ENCODE measurements at regions not wholly inside any gene's neighbourhood (a gene's known extent, or its start where the extent isn't known, plus 50 kb on each side); places are given as distances from the start of the nearest gene placed in this dataset.
"Not testable (repeated sequence)": the region's sequence is repeated elsewhere in the genome, so short reads cannot be mapped to it uniquely, and the experiment has no call there.

DNA sequence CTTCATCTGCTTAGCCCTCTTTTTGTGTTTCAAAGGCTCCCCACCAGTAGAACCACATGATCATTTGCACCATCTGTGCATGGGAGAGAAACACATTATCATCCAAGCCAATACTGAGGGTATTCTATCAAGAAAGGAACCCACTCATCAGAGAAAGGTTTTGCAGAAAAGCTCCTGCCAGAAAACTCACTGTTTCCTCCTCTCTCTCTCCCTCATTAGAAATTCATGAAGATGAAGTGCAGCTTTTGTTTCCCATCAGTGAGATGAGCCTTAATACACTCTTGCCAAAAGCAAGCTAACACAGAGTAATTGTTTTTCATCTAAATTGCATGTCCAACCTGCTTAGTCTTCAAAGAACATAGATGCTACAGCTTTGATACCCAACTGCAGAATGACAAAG, 142.4 kb upstream of the GRAMD2B start:
- TF ChIP-seq, protein P1, sequence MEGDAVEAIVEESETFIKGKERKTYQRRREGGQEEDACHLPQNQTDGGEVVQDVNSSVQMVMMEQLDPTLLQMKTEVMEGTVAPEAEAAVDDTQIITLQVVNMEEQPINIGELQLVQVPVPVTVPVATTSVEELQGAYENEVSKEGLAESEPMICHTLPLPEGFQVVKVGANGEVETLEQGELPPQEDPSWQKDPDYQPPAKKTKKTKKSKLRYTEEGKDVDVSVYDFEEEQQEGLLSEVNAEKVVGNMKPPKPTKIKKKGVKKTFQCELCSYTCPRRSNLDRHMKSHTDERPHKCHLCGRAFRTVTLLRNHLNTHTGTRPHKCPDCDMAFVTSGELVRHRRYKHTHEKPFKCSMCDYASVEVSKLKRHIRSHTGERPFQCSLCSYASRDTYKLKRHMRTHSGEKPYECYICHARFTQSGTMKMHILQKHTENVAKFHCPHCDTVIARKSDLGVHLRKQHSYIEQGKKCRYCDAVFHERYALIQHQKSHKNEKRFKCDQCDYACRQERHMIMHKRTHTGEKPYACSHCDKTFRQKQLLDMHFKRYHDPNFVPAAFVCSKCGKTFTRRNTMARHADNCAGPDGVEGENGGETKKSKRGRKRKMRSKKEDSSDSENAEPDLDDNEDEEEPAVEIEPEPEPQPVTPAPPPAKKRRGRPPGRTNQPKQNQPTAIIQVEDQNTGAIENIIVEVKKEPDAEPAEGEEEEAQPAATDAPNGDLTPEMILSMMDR (IDR thresholded peaks at IDR 0.05; ENCODE audit: unreplicated experiment): no peak
- CTCF ChIA-PET: no interaction called here
- Mint-ChIP-seq H3K9me3 (ENCODE audit: low read depth, unreplicated experiment) (no peaks in the 10 kb centered on the region), H3K4me3 (ENCODE audit: low read depth, unreplicated experiment) (no peak overlapping the region), H3K27ac (ENCODE audit: unreplicated experiment) (no peak overlapping the region), H3K4me1 (ENCODE audit: low read depth, unreplicated experiment) (no peaks in the 10 kb centered on the region), H3K36me3 (ENCODE audit: insufficient read depth, unreplicated experiment) (no peaks in the 10 kb centered on the region), H3K27me3 (ENCODE audit: unreplicated experiment) (no peaks in the 10 kb centered on the region)
- BruUV-seq (replicated peaks): no TSS peak
- intact Hi-C loops (cut with micrococcal nuclease; ENCODE audit: unreplicated experiment): no loop called here
- no peak for DNase-seq

DNA sequence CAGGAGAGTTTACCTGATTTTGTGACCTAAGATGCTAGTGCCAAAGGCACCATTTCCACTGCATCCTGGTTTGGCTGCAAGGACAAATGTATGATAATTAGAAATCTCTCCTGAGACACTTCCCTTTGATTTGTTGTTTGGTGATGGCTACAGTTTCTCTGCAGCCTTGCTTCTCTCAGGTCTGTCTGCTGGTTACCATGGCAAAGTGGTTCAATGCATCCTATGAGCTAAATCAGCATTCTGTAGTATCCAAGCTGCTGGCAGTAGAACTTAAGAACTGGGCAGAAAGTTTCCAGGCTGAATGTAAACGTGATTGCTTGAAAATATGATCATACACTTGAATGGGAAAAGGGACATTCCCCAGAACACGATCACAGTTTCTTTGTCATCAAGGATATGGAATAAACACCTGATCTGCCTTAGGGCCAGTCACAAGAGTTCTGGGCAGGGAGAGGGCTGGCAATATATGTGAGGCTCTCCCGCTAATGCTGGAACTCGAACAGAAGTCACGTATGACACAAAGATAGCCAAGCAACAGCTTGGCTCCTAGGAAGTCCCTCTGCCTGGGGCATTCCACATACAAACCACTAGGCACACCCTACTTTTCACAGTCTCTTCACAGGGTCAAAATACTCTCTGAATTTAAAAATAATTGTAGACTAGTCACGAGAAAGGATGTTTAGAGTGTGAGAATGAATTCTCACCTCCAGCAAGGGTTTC, 138.1 kb upstream of the GRAMD2B start:
- H3K27me3 Mint-ChIP-seq (ENCODE audit: unreplicated experiment): no peaks in the 10 kb centered on the region
- H3K27ac Mint-ChIP-seq (ENCODE audit: unreplicated experiment): no peak overlapping the region

DNA sequence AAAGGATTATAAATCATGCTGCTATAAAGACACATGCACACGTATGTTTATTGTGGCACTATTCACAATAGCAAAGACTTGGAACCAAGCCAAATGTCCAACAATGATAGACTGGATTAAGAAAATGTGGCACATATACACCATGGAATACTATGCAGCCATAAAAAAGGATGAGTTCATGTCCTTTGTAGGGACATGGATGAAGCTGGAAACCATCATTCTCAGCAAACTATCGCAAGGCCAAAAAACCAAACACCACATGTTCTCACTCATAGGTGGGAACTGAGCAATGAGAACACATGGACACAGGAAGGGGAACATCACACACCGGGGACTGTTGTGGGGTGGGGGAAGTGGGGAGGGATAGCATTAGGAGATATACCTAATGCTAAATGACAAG, 127.1 kb upstream of the GRAMD2B start:
- DNase-seq; H3K9me3 Mint-ChIP-seq (ENCODE audit: low read depth, unreplicated experiment); intact Hi-C loops (cut with micrococcal nuclease; ENCODE audit: unreplicated experiment); CTCF ChIA-PET; H3K36me3 Mint-ChIP-seq (ENCODE audit: insufficient read depth, unreplicated experiment); H3K27ac Mint-ChIP-seq (ENCODE audit: unreplicated experiment); BruUV-seq (replicated peaks); H3K4me3 Mint-ChIP-seq (ENCODE audit: low read depth, unreplicated experiment); H3K4me1 Mint-ChIP-seq (ENCODE audit: low read depth, unreplicated experiment): not testable (repeated sequence)
- peaks cover 28% of the 10 kb centered on the region for H3K27me3 Mint-ChIP-seq (ENCODE audit: unreplicated experiment)

More for the DNA sequence above, 138.1 kb upstream of the GRAMD2B start:
- CTCF ChIA-PET: no interaction called here
- no peaks in the 10 kb centered on the region for H3K36me3 Mint-ChIP-seq (ENCODE audit: insufficient read depth, unreplicated experiment)
- TF ChIP-seq, protein P1 (IDR thresholded peaks at IDR 0.05; ENCODE audit: unreplicated experiment): no peak
- intact Hi-C loops (cut with micrococcal nuclease; ENCODE audit: unreplicated experiment): no loop called here
- no peaks in the 10 kb centered on the region for H3K4me1 Mint-ChIP-seq (ENCODE audit: low read depth, unreplicated experiment)
- BruUV-seq (replicated peaks): no TSS peak
- no peak for DNase-seq
- no peaks in the 10 kb centered on the region for H3K9me3 Mint-ChIP-seq (ENCODE audit: low read depth, unreplicated experiment)
- H3K4me3 Mint-ChIP-seq (ENCODE audit: low read depth, unreplicated experiment): no peak overlapping the region

DNA sequence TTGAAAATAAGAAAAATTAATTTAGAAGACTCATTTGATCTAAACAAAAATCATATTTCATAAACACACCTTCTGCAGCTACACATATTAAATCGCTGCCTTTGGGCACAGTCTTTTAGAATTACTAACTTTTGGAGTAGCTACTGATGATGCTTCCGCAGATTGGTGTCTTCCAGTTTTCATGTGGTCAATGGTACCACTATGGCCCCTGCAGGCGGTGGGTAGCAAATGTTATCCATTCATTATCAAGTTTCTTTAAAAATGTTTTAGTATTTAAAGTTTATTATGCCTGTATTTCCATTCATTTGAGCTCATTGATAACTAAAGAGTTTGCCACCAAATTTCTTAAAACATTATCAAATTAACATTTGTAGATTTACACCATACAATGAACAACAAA, 122.9 kb upstream of the GRAMD2B start:
- peaks cover 6% of the 10 kb centered on the region for H3K9me3 Mint-ChIP-seq (ENCODE audit: low read depth, unreplicated experiment)
- no peak for DNase-seq
- no peak overlapping the region for H3K27ac Mint-ChIP-seq (ENCODE audit: unreplicated experiment)
- TF ChIP-seq, protein P1 (IDR thresholded peaks at IDR 0.05; ENCODE audit: unreplicated experiment): no peak
- H3K4me3 Mint-ChIP-seq (ENCODE audit: low read depth, unreplicated experiment): no peak overlapping the region
- H3K4me1 Mint-ChIP-seq (ENCODE audit: low read depth, unreplicated experiment): no peaks in the 10 kb centered on the region
- H3K36me3 Mint-ChIP-seq (ENCODE audit: insufficient read depth, unreplicated experiment): no peaks in the 10 kb centered on the region
- intact Hi-C loops (cut with micrococcal nuclease; ENCODE audit: unreplicated experiment): no loop called here
- H3K27me3 Mint-ChIP-seq (ENCODE audit: unreplicated experiment): no peaks in the 10 kb centered on the region
- BruUV-seq (replicated peaks): no TSS peak
- CTCF ChIA-PET: no interaction called here

DNA sequence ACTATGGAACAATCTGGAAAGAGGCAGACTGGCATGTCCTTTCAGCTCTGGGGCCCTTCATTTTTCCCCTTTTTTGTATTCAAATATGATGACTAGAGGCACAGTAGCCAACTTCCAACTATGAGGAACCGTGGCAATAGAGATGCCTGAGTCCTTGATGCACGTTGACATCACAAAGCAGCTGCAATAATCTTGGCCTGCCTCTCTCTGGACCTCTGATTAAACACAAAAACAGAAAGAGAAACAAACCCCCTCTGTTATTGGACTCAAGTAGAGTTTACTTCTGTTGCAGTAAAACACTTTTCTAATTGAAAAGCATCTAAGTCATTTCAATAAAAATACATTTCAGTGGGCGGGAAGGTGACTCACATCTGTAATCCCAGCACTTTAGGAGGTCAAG, 122.2 kb upstream of the GRAMD2B start:
- Mint-ChIP-seq H3K9me3 (ENCODE audit: low read depth, unreplicated experiment) (peaks cover 6% of the 10 kb centered on the region), H3K4me1 (ENCODE audit: low read depth, unreplicated experiment) (no peaks in the 10 kb centered on the region), H3K27ac (ENCODE audit: unreplicated experiment) (no peak overlapping the region), H3K36me3 (ENCODE audit: insufficient read depth, unreplicated experiment) (no peaks in the 10 kb centered on the region), H3K27me3 (ENCODE audit: unreplicated experiment) (no peaks in the 10 kb centered on the region), H3K4me3 (ENCODE audit: low read depth, unreplicated experiment) (no peak overlapping the region)
- BruUV-seq (replicated peaks): no TSS peak
- TF ChIP-seq, protein P1 (IDR thresholded peaks at IDR 0.05; ENCODE audit: unreplicated experiment): no peak
- DNase-seq: no peak
- intact Hi-C loops (cut with micrococcal nuclease; ENCODE audit: unreplicated experiment): no loop called here
- CTCF ChIA-PET: no interaction called here
